ENCODE measurements at regions not wholly inside any gene's neighbourhood (a gene's known extent, or its start where the extent isn't known, plus 50 kb on each side); places are given as distances from the start of the nearest gene placed in this dataset.

GRCh38 chr5:145708169-145708568, 127.0 kb downstream of the PRELID2 start:
- no peak for DNase-seq (ENCODE audit: low read depth in 4 of 4, low spot score in 2 of 4)

GRCh38 chr5:145704724-145705123, 130.4 kb downstream of the PRELID2 start:
- no peak for DNase-seq (ENCODE audit: low read depth in 4 of 4, low spot score in 2 of 4)

- DNase-seq (ENCODE audit: low read depth in 4 of 4, low spot score in 2 of 4) = no peak
Observed at GRCh38 chr5:145703856-145704255, 131.3 kb downstream of the PRELID2 start.

GRCh38 chr5:145701404-145701803, 133.7 kb downstream of the PRELID2 start:
- DNase-seq (ENCODE audit: low read depth in 4 of 4, low spot score in 2 of 4) = no peak

- no peak for DNase-seq (ENCODE audit: low read depth in 4 of 4, low spot score in 2 of 4)
Observed at GRCh38 chr5:145699846-145700245, 135.3 kb downstream of the PRELID2 start.

GRCh38 chr5:145697251-145697990, 137.7 kb downstream of the PRELID2 start:
- no peak for DNase-seq (ENCODE audit: low read depth in 4 of 4, low spot score in 2 of 4)

GRCh38 chr5:145689235-145689634, 145.9 kb downstream of the PRELID2 start:
- DNase-seq (ENCODE audit: low read depth in 4 of 4, low spot score in 2 of 4) = no peak

GRCh38 chr5:145687943-145688342, 147.2 kb downstream of the PRELID2 start:
- DNase-seq (ENCODE audit: low read depth in 4 of 4, low spot score in 2 of 4) = no peak

GRCh38 chr5:145685417-145685816, 149.7 kb downstream of the PRELID2 start:
- no peak for DNase-seq (ENCODE audit: low read depth in 4 of 4, low spot score in 2 of 4)

GRCh38 chr5:145683431-145683830, 151.7 kb downstream of the PRELID2 start:
- no peak for DNase-seq (ENCODE audit: low read depth in 4 of 4, low spot score in 2 of 4)

- DNase-seq (ENCODE audit: low read depth in 4 of 4, low spot score in 2 of 4) = no peak
Observed at GRCh38 chr5:145682197-145682899, 152.8 kb downstream of the PRELID2 start.

GRCh38 chr5:145681686-145682085, 153.5 kb downstream of the PRELID2 start:
- no peak for DNase-seq (ENCODE audit: low read depth in 4 of 4, low spot score in 2 of 4)

GRCh38 chr5:145681216-145681615, 153.9 kb downstream of the PRELID2 start:
- DNase-seq (ENCODE audit: low read depth in 4 of 4, low spot score in 2 of 4) = no peak

GRCh38 chr5:145680767-145681166, 154.4 kb downstream of the PRELID2 start:
- no peak for DNase-seq (ENCODE audit: low read depth in 4 of 4, low spot score in 2 of 4)

GRCh38 chr5:145680169-145680568, 155.0 kb downstream of the PRELID2 start:
- DNase-seq (ENCODE audit: low read depth in 4 of 4, low spot score in 2 of 4) = no peak

- DNase-seq (ENCODE audit: low read depth in 4 of 4, low spot score in 2 of 4) = no peak
Observed at GRCh38 chr5:145678255-145678654, 156.9 kb downstream of the PRELID2 start.

- DNase-seq (ENCODE audit: low read depth in 4 of 4, low spot score in 2 of 4) = no peak
Observed at GRCh38 chr5:145673786-145674185, 161.4 kb downstream of the PRELID2 start.

GRCh38 chr5:145668714-145669113, 166.4 kb downstream of the PRELID2 start:
- DNase-seq (ENCODE audit: low read depth in 4 of 4, low spot score in 2 of 4) = no peak

- no peak for DNase-seq (ENCODE audit: low read depth in 4 of 4, low spot score in 2 of 4)
Observed at GRCh38 chr5:145667742-145668141, 167.4 kb downstream of the PRELID2 start.

GRCh38 chr5:145666591-145666990, 168.6 kb downstream of the PRELID2 start:
- no peak for DNase-seq (ENCODE audit: low read depth in 4 of 4, low spot score in 2 of 4)

GRCh38 chr5:145661737-145662485, 173.2 kb downstream of the PRELID2 start:
- DNase-seq (ENCODE audit: low read depth in 4 of 4, low spot score in 2 of 4) = no peak
